KMS-11 (cell line): ENCODE measurements at regions not wholly inside any gene's neighbourhood (a gene's known extent, or its start where the extent isn't known, plus 50 kb on each side); places are given as distances from the start of the nearest gene placed in this dataset.

Source experiments
- H2AFZ ChIP-seq: fragments of 200-600 bp; sonication (generic); 2 replicates; pipeline ENCODE4 v1.6.1; 2016; ENCODE audit warnings: antibody characterized with exemption, mixed run types, low read depth
- H3K27ac ChIP-seq: fragments of 200-600 bp; sonication (generic); 2 replicates; pipeline ENCODE4 v1.6.1; 2016; ENCODE audit warnings: mild to moderate bottlenecking, mixed run types
- H3K27me3 ChIP-seq: fragments of 200-600 bp; sonication (generic); 2 replicates; pipeline ENCODE4 v1.6.1; 2017; ENCODE audit warnings: mild to moderate bottlenecking, low read depth, mixed run types, moderate library complexity; ENCODE audit not compliant: insufficient read depth
- H3K36me3 ChIP-seq: fragments of 200-600 bp; sonication (generic); 2 replicates; pipeline ENCODE4 v1.6.1; 2017; ENCODE audit warnings: mild to moderate bottlenecking, mixed run types; ENCODE audit not compliant: insufficient read depth
- H3K4me1 ChIP-seq: fragments of 200-600 bp; sonication (generic); 2 replicates; pipeline ENCODE4 v1.6.1; 2016; ENCODE audit warnings: mild to moderate bottlenecking, low read depth, mixed run types; ENCODE audit not compliant: poor library complexity, severe bottlenecking
- H3K4me2 ChIP-seq: fragments of 200-600 bp; sonication (generic); 2 replicates; pipeline ENCODE4 v1.7.0; 2016; ENCODE audit warnings: mild to moderate bottlenecking, mixed run types
- H3K4me3 ChIP-seq: fragments of 200-600 bp; sonication (generic); IDR thresholded peaks from 2 replicates; pipeline ENCODE4 v1.6.1; 2017; ENCODE audit warnings: low read depth, low read length, mixed read lengths; ENCODE audit not compliant: insufficient read depth
- H3K79me2 ChIP-seq: fragments of 200-600 bp; sonication (generic); 2 replicates; pipeline ENCODE4 v1.6.1; 2016; ENCODE audit warnings: low read depth, mixed run types; ENCODE audit not compliant: insufficient read depth
- H3K9ac ChIP-seq: fragments of 200-600 bp; sonication (generic); 2 replicates; pipeline ENCODE4 v1.6.1; 2016; ENCODE audit warnings: mild to moderate bottlenecking, mixed run types
- H4K20me1 ChIP-seq: fragments of 200-600 bp; sonication (generic); 2 replicates; pipeline ENCODE4 v1.6.1; 2016; ENCODE audit warnings: mild to moderate bottlenecking, mixed run types; ENCODE audit not compliant: insufficient read depth
- CTCF ChIP-seq: fragments of 200-600 bp; sonication (generic); conservative IDR thresholded peaks from 2 replicates; pipeline ENCODE4 v1.6.1; 2017; ENCODE audit warnings: low read depth, mild to moderate bottlenecking, antibody characterized with exemption, low read length, moderate library complexity, mixed read lengths

GRCh38 chr20:48564982-48565539 lies 262.7 kb downstream of the PREX1 start:
- H3K36me3 ChIP-seq = no peaks in the 10 kb centered on the region
- no peaks in the 10 kb centered on the region for H3K4me1 ChIP-seq
- H3K79me2 ChIP-seq = no peaks in the 10 kb centered on the region
- H3K27ac ChIP-seq = no peak overlapping the region
- H2AFZ ChIP-seq = no peak overlapping the region
- H3K4me2 ChIP-seq = no peak overlapping the region
- H3K9ac ChIP-seq = no peak overlapping the region
- no peak overlapping the region for H3K4me3 ChIP-seq
- no peaks in the 10 kb centered on the region for H4K20me1 ChIP-seq
- no peak for TF ChIP-seq CTCF
- peaks cover 27% of the 10 kb centered on the region for H3K27me3 ChIP-seq

- Histone ChIP-seq H3K4me3 (no peak overlapping the region), H4K20me1 (no peaks in the 10 kb centered on the region), H3K4me2 (no peak overlapping the region), H3K27ac (no peak overlapping the region), H3K36me3 (no peaks in the 10 kb centered on the region), H3K27me3 (peaks cover 21% of the 10 kb centered on the region), H2AFZ (no peak overlapping the region), H3K79me2 (no peaks in the 10 kb centered on the region), H3K4me1 (no peaks in the 10 kb centered on the region), H3K9ac (no peak overlapping the region)
- no peak for TF ChIP-seq CTCF
These were observed 264.5 kb downstream of the PREX1 start for GRCh38 chr20:48563191-48563870.

- Histone ChIP-seq H4K20me1 (no peaks in the 10 kb centered on the region), H3K4me2 (no peak overlapping the region), H3K4me3 (no peak overlapping the region), H3K27me3 (peaks cover 19% of the 10 kb centered on the region), H3K27ac (no peak overlapping the region), H3K4me1 (no peaks in the 10 kb centered on the region), H3K36me3 (no peaks in the 10 kb centered on the region), H2AFZ (no peak overlapping the region), H3K9ac (no peak overlapping the region), H3K79me2 (no peaks in the 10 kb centered on the region)
- TF ChIP-seq CTCF = no peak
These were observed 265.1 kb downstream of the PREX1 start for GRCh38 chr20:48562586-48563116.

- Histone ChIP-seq H3K27me3 (peaks cover 25% of the 10 kb centered on the region; the same call in 1 of the 2 replicates), H3K4me2 (no peak overlapping the region), H3K79me2 (no peaks in the 10 kb centered on the region), H3K4me3 (no peak overlapping the region), H4K20me1 (no peaks in the 10 kb centered on the region), H3K36me3 (no peaks in the 10 kb centered on the region), H3K9ac (no peak overlapping the region), H3K4me1 (no peaks in the 10 kb centered on the region), H3K27ac (no peak overlapping the region), H2AFZ (no peak overlapping the region)
- no peak for TF ChIP-seq CTCF
These were observed 268.9 kb downstream of the PREX1 start for GRCh38 chr20:48558906-48559305.
